Cerebellar nuclear complex (tissue), 1 donor: ENCODE measurements at regions not wholly inside any gene's neighbourhood (a gene's known extent, or its start where the extent isn't known, plus 50 kb on each side); places are given as distances from the start of the nearest gene placed in this dataset.
"Not testable (repeated sequence)": the region's sequence is repeated elsewhere in the genome, so short reads cannot be mapped to it uniquely, and the experiment has no call there.

Source experiments
- DNase-seq, 2 experiments: peaks; one replicate each; lab custom pipeline; 2025; lab: John Stamatoyannopoulos, UW

DNA sequence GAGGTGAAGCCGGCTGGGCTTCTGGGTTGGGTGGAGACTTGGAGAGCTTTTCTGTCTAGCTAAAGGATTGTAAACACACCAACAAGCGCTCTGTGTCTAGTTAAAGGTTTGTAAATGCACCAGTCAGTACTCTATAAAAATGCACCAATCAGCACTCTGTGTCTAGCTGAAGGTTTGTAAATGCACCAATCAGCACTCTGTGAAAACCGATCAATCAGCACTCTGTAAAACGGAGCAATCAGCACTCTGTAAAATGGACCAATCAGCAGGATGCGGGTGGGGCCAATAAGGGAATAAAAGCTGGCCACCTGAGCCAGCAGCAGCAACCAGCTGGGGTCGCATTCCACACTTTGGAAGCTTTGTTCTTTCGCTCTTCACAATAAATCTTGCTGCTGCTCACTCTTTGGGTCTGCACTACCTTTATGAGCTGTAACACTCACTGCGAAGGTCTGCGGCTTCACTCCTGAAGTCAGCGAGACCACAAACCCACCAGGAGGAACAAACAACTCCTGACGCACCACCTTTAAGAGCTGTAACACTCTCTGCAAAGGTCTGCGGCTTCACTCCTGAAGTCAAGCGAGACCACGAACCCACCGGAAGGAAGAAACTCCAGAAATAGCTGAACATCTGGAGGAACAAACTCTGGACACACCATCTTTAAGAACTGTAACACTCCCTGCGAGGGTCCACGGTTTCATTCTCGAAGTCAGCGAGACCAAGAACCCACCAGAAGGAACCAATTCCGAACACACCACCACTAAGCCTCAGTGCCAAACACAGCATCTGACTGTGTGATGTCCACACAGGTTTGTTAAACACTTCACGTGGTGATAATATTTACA lies 378.2 kb upstream of the CCDC54 start:
- DNase-seq: not testable (repeated sequence)

- no peak for DNase-seq
Measured at GRCh38 chr3:107001635-107002034, 375.6 kb upstream of the CCDC54 start.

- not testable (repeated sequence) for DNase-seq
Measured at GRCh38 chr3:107005352-107005751, 371.9 kb upstream of the CCDC54 start.

- DNase-seq: no peak
Measured at GRCh38 chr3:107008213-107008612, 369.0 kb upstream of the CCDC54 start.

DNA sequence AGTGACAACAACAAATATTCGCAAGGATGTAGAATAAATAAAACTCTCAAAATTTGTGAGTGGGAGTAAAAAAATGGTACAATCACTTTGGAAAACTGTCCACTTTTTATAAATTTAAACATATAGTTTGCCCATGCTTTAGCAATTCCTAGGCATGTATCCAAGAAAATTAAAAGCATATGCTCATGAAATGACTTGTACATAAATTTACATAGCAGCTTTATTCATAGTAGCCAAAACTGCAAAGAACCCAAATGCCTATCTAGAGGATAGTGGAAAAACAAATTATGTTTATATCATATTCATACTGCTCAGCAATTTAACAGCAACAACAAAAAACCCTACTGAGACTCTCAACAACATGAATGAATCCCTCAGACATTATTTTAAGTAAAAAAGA lies 363.6 kb upstream of the CCDC54 start:
- no peak for DNase-seq

DNA sequence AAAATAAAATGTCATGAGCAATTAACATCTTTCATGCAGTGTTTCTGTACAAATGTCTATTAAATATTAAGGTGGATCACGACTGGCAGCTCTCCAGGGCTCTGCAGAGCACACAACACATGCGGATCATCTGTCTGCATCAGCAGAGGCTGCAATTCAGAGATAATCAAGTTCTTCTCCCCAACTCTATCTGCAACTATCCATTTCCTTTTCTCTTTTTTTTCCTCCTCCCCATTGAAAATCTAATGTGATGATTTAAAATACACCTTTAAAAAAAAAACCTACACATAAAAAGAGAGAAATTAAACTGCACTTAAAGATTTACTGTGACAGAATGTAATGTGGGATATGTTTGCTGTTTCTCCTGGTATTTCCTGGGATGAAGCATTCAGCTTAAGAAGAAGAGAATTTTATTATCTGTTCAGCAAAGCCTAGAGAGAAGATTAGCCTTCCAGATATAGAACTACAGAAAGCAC lies 352.6 kb upstream of the CCDC54 start:
- no peak for DNase-seq

- no peak for DNase-seq
Measured at GRCh38 chr3:107025961-107026360, 351.3 kb upstream of the CCDC54 start.

DNA sequence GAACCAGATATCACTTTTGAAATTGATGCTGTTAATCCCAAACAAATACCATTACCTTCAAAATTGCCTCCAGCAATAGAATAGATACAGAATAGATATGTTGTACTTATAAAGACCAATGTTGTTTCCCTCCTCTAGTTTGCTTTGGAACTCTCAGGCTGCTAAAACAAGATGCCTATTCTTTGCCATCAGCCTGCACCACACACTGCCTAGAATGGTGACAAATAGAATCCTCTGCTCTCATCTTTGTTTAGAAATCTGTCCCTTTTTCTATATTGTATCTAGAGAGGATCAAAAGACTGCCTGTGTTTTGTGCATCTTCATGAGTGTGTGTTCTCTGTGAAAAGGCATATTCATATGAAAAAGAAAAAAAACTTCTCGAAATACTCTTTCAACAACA lies 349.2 kb upstream of the CCDC54 start:
- no peak for DNase-seq

DNA sequence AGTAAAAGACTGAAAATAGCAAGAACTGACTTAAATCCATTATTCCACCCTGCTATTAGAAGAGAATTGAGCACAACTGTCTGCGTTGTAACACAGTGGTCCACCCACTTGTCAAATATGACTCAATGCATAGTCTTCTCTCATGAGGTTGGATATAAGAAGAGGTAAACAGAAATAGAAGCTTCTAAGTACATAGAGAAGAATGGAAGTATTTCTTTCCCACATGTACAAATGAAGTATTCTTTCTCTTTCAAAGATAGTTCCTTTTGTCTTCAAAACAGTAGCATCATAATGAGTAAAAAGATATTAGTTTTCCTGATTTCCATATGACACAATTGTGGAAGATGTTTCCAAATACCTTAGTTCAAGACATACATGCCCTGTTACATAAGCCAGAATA lies 348.6 kb upstream of the CCDC54 start:
- DNase-seq: no peak

DNA sequence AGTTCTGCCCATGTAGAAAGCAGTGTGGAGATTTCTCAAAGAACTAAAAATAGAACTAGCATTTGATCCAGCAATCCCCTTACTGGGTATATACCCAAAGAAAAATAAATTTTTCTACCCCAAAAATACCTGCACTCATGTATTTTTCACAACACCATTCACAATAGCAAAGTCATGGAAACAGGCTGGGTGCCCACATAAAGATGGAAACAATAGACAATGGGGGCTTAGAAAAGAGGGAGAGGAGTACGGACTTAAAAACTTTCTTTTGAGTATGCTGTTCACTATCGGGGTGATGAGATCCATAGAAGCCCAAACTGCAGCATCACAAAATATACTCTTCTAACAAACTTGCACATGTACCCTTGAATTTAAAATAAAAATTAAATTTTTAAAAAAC lies 345.1 kb upstream of the CCDC54 start:
- DNase-seq: no peak

DNA sequence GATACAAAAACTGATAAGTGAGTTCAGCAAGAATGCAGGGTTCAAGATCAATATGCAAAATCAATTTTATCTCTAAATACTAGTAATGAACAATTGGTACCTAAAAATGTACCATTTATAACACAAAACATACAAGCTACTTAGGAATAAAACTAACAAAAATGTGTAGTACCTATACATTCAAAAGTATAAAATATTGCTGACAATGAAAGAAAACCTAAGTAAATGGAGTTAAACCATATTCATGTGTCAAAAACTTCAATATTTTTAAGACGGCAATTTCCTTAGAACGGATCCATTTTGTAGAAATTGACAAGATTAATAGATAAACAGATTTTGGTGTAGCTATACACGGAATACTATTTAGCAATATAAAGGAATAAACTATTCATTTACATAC lies 343.1 kb upstream of the CCDC54 start:
- no peak for DNase-seq

DNA sequence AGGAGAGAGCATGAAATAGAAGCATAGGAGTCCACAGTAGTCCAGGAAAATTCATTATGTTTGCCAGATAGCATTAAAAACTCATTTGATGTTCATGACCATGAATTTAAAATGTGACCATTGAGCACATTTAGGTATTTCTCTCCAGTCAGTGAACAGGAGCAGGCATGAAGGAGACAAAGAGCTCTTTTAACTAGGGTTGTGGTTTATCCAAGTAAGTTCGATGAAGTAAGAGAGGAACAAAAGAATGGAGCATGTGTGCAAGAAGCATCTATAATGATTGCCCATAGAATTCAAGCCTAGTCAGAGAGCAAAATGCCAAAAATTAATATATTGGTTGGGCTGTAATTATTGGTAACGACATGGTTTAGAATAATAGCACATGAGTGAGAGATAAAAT lies 342.1 kb upstream of the CCDC54 start:
- no peak for DNase-seq

DNA sequence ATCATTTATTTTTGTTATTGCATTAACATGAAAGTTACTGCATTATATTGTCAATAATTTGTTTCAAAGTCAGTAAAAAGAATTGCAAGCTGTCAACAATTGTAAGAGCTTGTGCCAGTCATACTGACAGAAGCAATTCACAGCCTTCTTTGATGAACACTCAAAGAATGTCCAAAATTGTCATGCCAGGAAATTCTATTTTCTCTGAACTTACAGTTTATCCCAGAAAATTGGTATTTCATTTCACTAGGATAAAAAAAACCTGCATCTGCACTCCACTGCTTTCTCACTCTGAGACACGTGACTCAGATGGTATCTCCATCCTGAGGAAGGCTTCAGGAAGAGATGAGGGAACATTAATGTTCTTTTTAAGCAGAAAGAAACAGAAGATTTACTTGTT lies 332.6 kb upstream of the CCDC54 start:
- DNase-seq: no peak

DNA sequence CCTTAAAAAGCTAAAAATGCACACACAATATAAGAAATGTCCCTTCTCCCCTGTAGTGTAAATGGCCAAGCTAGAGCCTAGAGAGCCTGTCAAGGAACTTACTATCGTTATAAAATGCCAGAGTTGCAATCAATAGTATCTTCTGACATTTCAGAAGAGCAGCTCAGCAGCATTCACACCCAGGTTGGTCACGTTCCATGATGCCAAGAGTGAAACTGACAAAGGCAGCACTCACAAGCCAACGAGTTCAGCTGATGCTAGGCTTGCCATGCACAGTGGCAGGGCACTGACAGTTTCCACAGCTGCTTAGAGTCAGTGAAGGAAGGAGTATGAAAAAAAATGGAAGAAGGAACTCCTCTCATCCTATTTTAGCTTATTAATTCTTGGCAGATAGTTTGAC lies 331.4 kb upstream of the CCDC54 start:
- no peak for DNase-seq

DNA sequence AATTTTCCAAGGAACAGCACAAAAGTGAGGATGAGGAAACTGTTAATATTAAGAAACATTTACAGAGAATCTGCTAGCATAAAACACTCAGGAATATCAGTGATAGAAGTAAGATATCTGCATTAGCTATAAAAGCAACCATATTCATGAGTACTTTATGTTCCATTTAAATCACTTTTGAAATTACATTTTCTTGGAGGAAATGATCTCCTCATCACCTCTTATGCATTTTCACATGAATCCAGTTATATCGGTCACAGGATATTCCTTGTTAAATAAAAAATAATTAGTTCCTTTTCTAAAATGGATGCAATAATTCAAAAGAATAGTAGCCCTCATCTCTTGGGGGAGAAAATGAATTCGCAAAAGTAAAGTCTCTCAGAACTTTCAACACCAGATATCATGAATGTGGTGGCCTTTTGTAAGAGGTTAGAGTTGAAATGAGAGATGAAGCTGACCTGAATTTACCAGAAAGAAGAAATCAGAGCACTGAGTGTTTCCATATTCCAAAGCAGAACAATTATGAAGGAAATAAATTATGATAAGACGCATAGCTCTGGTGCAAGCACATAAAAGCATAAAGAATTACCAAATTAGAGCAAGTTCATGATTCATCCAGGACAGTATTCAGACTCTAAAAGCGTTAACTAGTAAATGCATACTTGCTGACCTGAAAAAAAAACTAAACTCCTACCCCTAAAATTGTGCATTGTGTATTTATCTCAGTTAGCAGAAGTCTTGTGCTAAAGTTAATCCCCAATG lies 321.9 kb upstream of the CCDC54 start:
- no peak for DNase-seq

DNA sequence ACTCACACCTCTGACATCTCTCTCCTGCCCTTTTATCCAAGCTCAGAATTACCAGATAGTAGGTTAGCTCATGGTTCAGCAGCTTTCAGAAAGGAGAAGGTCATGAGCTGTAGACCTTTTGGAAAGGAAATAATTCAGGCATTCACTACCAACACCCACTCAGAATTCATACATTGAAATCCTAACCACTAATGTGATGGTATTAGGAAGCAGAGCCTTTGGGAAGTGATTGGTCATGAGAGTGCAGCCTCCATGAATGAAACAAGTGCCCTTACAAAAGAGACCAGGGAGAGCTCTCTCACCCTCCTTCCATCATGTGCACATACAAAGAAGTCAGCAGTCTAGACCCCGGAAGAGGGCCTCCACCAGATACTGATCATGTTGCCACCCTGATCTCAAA lies 315.8 kb upstream of the CCDC54 start:
- DNase-seq: no peak

- no peak for DNase-seq
Measured at GRCh38 chr3:107062310-107062709, 314.9 kb upstream of the CCDC54 start.

- no peak for DNase-seq
Measured at GRCh38 chr3:107062787-107063186, 314.5 kb upstream of the CCDC54 start.

DNA sequence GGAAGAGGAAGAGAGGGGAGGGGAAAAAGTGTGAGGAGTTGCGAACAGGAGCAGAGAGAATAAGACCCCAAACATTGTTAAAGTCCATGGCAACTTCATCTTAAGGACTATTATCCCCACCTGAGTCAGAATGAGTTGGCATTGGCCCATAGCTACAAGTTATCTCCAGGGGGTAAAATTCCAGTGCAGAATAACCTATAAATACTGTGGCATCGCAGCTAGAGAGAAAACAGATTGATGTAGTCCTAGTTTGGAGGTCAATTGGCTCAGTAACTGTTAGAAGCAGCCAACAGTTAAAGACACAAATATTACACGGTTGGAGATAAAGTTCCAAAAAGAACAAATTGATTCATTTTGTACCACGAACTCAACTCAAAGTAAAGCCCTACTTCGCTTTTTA lies 313.9 kb upstream of the CCDC54 start:
- no peak for DNase-seq

- peak in 1 of 2 experiments; percentile 61 for DNase-seq
Measured at GRCh38 chr3:107064405-107065060, 312.7 kb upstream of the CCDC54 start.

DNA sequence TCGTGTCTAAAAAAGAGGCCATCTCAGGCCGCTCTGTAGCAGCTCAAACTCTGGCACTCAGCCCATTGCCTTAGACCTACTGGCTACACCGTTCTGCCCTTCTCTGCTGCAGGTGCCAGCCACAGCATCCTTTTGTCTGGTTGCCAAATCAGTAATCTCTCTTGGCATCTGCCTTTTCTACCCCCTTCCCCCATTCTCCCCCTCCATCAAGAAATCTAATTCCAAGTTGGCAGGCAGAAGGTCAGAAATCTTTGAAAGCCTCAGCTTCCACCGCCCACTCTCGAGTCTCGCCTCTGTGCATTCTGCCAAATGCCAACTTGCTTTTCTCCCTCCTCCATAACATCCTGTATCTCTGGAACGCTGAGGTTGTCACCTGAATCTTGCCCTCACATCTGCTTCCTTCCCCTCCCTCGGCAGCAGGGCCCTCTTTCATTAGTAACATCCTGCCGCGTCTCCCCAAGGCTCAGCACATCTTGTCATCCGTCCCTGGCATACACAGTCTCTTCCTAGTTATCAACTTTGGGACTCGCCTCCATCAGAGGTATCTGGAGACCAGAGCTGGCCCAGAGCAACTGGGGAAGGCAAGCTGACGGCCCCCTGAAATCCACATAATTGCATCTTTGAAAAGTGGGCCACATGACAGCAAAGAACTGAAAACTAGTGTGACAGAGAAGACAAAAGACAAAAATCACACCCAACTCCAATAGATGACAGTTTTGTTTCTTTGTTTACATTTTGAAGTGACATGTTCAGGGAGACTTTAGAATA lies 312.0 kb upstream of the CCDC54 start:
- DNase-seq: peak in 1 of 2 experiments; percentile 12

- DNase-seq: no peak
Measured at GRCh38 chr3:107067421-107067820, 309.8 kb upstream of the CCDC54 start.
